HCT116 (cell line): ENCODE measurements at regions not wholly inside any gene's neighbourhood (a gene's known extent, or its start where the extent isn't known, plus 50 kb on each side); places are given as distances from the start of the nearest gene placed in this dataset.

Experiments
- ATAC-seq: fragments of 200-7000 bp; cut with Tn5 transposase; 2 replicates; pipeline ENCODE4 v1.9.1; 2020; ENCODE audit warnings: mild to moderate bottlenecking, moderate library complexity
- BruUV-seq: library from RNA; stranded (reverse); fragments of 400-500 nt; replicated peaks from 2 replicates; lab custom pipeline; 2021; lab: Mats Ljungman, UMichigan
- CTCF ChIA-PET: fragments of 300-600 bp; sonication (Branson Sonifier 250); formaldehyde crosslinking; loops from one replicate; lab custom pipeline; 2021; ENCODE audit warnings: antibody characterized with exemption; lab: Charles Lee
- POLR2A ChIA-PET: fragments of 300-600, 350-600 bp; sonication (Branson Sonifier 250); formaldehyde crosslinking; loops from one replicate; lab custom pipeline; 2021; ENCODE audit warnings: antibody characterized with exemption; lab: Charles Lee
- RAD21 ChIA-PET, 2 experiments: fragments of 300-600 bp; sonication (Branson Sonifier 250); formaldehyde crosslinking; loops; one replicate each; lab custom pipeline; 2023; ENCODE audit warnings: low total read pairs in 2 of 2; ENCODE audit not compliant: uncharacterized antibody in 2 of 2, unreplicated experiment in 2 of 2, low non-redundant PET in 1 of 2; lab: Charles Lee
- DNase-seq: peaks from one replicate; pipeline ENCODE4 v3.0.0-alpha.2; 2010; ENCODE audit warnings: low read depth, low spot score
- H2AFZ ChIP-seq: fragments of 200-600 bp; shearing (Covaris generic), sonication (generic); 2 replicates; pipeline ENCODE4 v1.6.1; 2017; ENCODE audit warnings: low read depth, mixed run types, mixed read lengths, antibody characterized with exemption, low read length; ENCODE audit not compliant: poor library complexity, severe bottlenecking
- H3K27ac ChIP-seq: 2 replicates; pipeline ENCODE4 v1.5.1; 2012; ENCODE audit warnings: low read depth, low read length
- H3K27me3 ChIP-seq: fragments of 200-600 bp; sonication (generic); 2 replicates; pipeline ENCODE4 v1.6.1; 2016; ENCODE audit warnings: mixed run types, low read length, mixed read lengths; ENCODE audit not compliant: insufficient read depth
- H3K36me3 ChIP-seq, 2 experiments: fragments of 200-500 bp in 1 of 2; fragments of 200-600 bp in 1 of 2; sonication (Bioruptor generic) in 1 of 2; sonication (generic) in 1 of 2; 2 replicates each; pipeline versions ENCODE4 v1.5.1 to v1.6.1; 2014 to 2016; ENCODE audit warnings: low read length in 2 of 2, inconsistent platforms in 1 of 2, mixed read lengths in 1 of 2, mixed run types in 1 of 2; ENCODE audit not compliant: insufficient read depth in 2 of 2, control insufficient read depth in 1 of 2
- H3K4me1 ChIP-seq, 2 experiments: fragments of 200-600 bp in 1 of 2; sonication (generic) in 1 of 2; 2 replicates each; pipeline versions ENCODE4 v1.5.1 to v1.6.1; 2012 to 2017; ENCODE audit warnings: low read length in 2 of 2, inconsistent platforms in 1 of 2, mild to moderate bottlenecking in 1 of 2, mixed read lengths in 1 of 2, mixed run types in 1 of 2, moderate library complexity in 1 of 2; ENCODE audit not compliant: insufficient read depth in 2 of 2, control insufficient read depth in 1 of 2
- H3K4me2 ChIP-seq: fragments of 200-600 bp; sonication (generic); 2 replicates; pipeline ENCODE4 v1.6.1; 2017; ENCODE audit warnings: mixed run types, low read length, mixed read lengths
- H3K4me3 ChIP-seq, 2 experiments: fragments of 200-600 bp in 1 of 2; sonication (generic) in 1 of 2; replicated peaks in 1 of 2; 2 replicates each; pipeline ENCODE4 v1.5.1; 2011 to 2016; ENCODE audit warnings: low read length in 2 of 2, control low read depth in 1 of 2, low read depth in 1 of 2, mild to moderate bottlenecking in 1 of 2, mixed read lengths in 1 of 2, mixed run types in 1 of 2
- H3K79me2 ChIP-seq: fragments of 200-600 bp; sonication (generic); 2 replicates; pipeline ENCODE4 v1.6.1; 2017; ENCODE audit warnings: mild to moderate bottlenecking, mixed run types, low read length, moderate library complexity, mixed read lengths; ENCODE audit not compliant: insufficient read depth
- H3K9ac ChIP-seq: fragments of 200-600 bp; sonication (generic); 2 replicates; pipeline ENCODE4 v1.6.1; 2016; ENCODE audit warnings: low read length, mixed read lengths
- H3K9me2 ChIP-seq: fragments of 200-600 bp; sonication (generic), shearing (Covaris generic); 2 replicates; pipeline ENCODE4 v1.6.1; 2017; ENCODE audit warnings: mixed run types, mild to moderate bottlenecking, moderate library complexity; ENCODE audit not compliant: insufficient read depth
- H3K9me3 ChIP-seq, 2 experiments: fragments of 200-500 bp in 1 of 2; fragments of 200-600 bp in 1 of 2; sonication (Bioruptor generic) in 1 of 2; sonication (generic) in 1 of 2; 2 replicates each; pipeline ENCODE4 v1.6.1; 2014 to 2017; ENCODE audit warnings: low read length in 2 of 2, mixed read lengths in 2 of 2, inconsistent platforms in 1 of 2, low read depth in 1 of 2, mild to moderate bottlenecking in 1 of 2, mixed run types in 1 of 2, moderate library complexity in 1 of 2; ENCODE audit not compliant: control insufficient read depth in 1 of 2, insufficient read depth in 1 of 2
- H4K20me1 ChIP-seq: fragments of 200-600 bp; sonication (generic), shearing (Covaris generic); 2 replicates; pipeline ENCODE4 v1.6.1; 2017; ENCODE audit warnings: mixed run types, mild to moderate bottlenecking, moderate library complexity; ENCODE audit not compliant: insufficient read depth
- CBX3 ChIP-seq: IDR thresholded peaks from 2 replicates; pipeline ENCODE4 v1.6.1; 2012; ENCODE audit warnings: low read depth
- CEBPB ChIP-seq: IDR thresholded peaks from 2 replicates; pipeline ENCODE4 v1.6.1; 2012; ENCODE audit warnings: low read depth
- EGR1 ChIP-seq: IDR thresholded peaks from 2 replicates; pipeline ENCODE4 v1.6.1; 2012; ENCODE audit warnings: low read depth
- EZH2 ChIP-seq: fragments of 200-600 bp; sonication (generic); IDR thresholded peaks from 2 replicates; pipeline ENCODE4 v1.6.1; 2017; ENCODE audit warnings: antibody characterized with exemption, mixed run types
- EZH2phosphoT487 ChIP-seq: fragments of 200-600 bp; IDR thresholded peaks from 2 replicates; pipeline ENCODE4 v1.6.1; 2018; ENCODE audit warnings: antibody characterized with exemption, borderline replicate concordance
- FOSL1 ChIP-seq: IDR thresholded peaks from 2 replicates; pipeline ENCODE4 v1.6.1; 2012; ENCODE audit warnings: low read depth
- JUND ChIP-seq: IDR thresholded peaks from 2 replicates; pipeline ENCODE4 v1.6.1; 2012
- POLR2A ChIP-seq: IDR thresholded peaks from 2 replicates; pipeline ENCODE4 v1.7.0; 2011; ENCODE audit warnings: borderline replicate concordance; ENCODE audit not compliant: insufficient read depth, insufficient read length; ENCODE audit errors: extremely low read depth
- RAD21 ChIP-seq: IDR thresholded peaks from 2 replicates; pipeline ENCODE4 v1.6.1; 2012; ENCODE audit warnings: low read depth, mild to moderate bottlenecking
- SIN3A ChIP-seq: IDR thresholded peaks from 2 replicates; pipeline ENCODE4 v1.6.1; 2012; ENCODE audit warnings: low read depth
- ZFX ChIP-seq: fragments of 450-650 bp; IDR thresholded peaks from 2 replicates; pipeline ENCODE4 v1.6.1; 2017
- ZNF274 ChIP-seq: fragments of 200-500 bp; sonication (Bioruptor generic); IDR thresholded peaks from 2 replicates; pipeline ENCODE4 v1.6.1; 2014; ENCODE audit warnings: mild to moderate bottlenecking, low read depth, low read length, inconsistent platforms
- intact Hi-C: fragments of 100-400 bp; cut with micrococcal nuclease; formaldehyde crosslinking; loops from 2 replicates; pipeline ENCODE4 v1.10.0; 2022
- TF ChIP-seq, protein P1 (sequence below), 3 experiments: fragments of 200-600 bp in 1 of 3; sonication (generic) in 1 of 3; IDR thresholded peaks in 2 of 3; conservative IDR thresholded peaks in 1 of 3; 2 replicates each; pipeline ENCODE4 v1.5.1; 2012 to 2017; ENCODE audit warnings: low read depth in 2 of 3, low read length in 2 of 3, antibody characterized with exemption in 1 of 3, borderline replicate concordance in 1 of 3, control low read depth in 1 of 3, mild to moderate bottlenecking in 1 of 3, mixed read lengths in 1 of 3, mixed run types in 1 of 3, moderate library complexity in 1 of 3; ENCODE audit not compliant: insufficient read depth in 1 of 3
- TF ChIP-seq, protein P2 (sequence below): IDR thresholded peaks from 2 replicates; pipeline ENCODE4 v1.6.1; 2011; ENCODE audit warnings: mild to moderate bottlenecking, low read length, moderate library complexity; ENCODE audit not compliant: insufficient replicate concordance; ENCODE audit errors: extremely low read depth

- POLR2A ChIA-PET: no interaction called here
- H2AFZ ChIP-seq: no peak overlapping the region
- RAD21 ChIA-PET: no interaction called here
- H3K9me2 ChIP-seq: no peaks in the 10 kb centered on the region
- no TSS peak for BruUV-seq
- DNase-seq (no peak), ATAC-seq (peak; percentile 42; the same call in 1 of the 2 replicates)
- TF ChIP-seq SIN3A: no peak
- TF ChIP-seq ZNF274: no peak
- TF ChIP-seq CEBPB: no peak
- no peak for TF ChIP-seq CBX3
- no peak for TF ChIP-seq EZH2
- TF ChIP-seq ZFX: no peak
- no peak for TF ChIP-seq RAD21
- no peak for TF ChIP-seq POLR2A
- no peak for TF ChIP-seq FOSL1
- TF ChIP-seq EGR1: no peak
- H3K4me2 ChIP-seq: no peak overlapping the region
- no peaks in the 10 kb centered on the region for H3K79me2 ChIP-seq
- H3K9ac ChIP-seq: no peak overlapping the region
- H3K4me1 ChIP-seq: peaks cover 0 to 6% of the 10 kb centered on the region in 2 experiments; a peak in 1 of 4 replicates
- no peak overlapping the region for H3K4me3 ChIP-seq
- no peak overlapping the region for H3K27ac ChIP-seq
- peaks cover 15% of the 10 kb centered on the region for H3K27me3 ChIP-seq
- H4K20me1 ChIP-seq: no peaks in the 10 kb centered on the region
- H3K36me3 ChIP-seq: no peaks in the 10 kb centered on the region
- no peaks in the 10 kb centered on the region for H3K9me3 ChIP-seq
- intact Hi-C loops: no loop called here
- CTCF ChIA-PET: no interaction called here
These were observed 87.0 kb upstream of the GALNT2 start for GRCh38 chr1:229980009-229980408.

DNA sequence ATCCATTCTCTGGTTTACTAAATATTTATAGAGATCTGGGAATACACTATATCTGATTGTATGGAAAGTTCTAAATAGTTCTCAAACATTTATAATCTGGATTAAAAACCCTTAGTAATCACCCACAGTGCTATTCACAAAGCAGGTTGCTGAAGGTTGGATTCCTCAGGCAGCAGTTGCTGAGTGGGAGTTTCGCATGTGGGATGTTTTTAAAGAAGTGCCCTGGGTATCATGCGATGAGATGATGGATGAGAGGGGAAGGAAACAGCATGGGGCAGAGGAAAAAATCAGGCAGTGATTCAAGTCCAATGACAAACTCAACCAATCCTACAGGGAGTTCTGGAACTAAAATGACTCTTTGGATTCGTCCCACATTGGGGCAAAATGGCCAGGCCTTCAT, 85.3 kb upstream of the GALNT2 start:
- no peak overlapping the region for H3K9ac ChIP-seq
- peaks cover 15% of the 10 kb centered on the region for H3K27me3 ChIP-seq
- no peaks in the 10 kb centered on the region for H3K9me3 ChIP-seq
- TF ChIP-seq EZH2phosphoT487 (no peak), JUND (no peak), POLR2A (no peak)
- TF ChIP-seq, protein P1, sequence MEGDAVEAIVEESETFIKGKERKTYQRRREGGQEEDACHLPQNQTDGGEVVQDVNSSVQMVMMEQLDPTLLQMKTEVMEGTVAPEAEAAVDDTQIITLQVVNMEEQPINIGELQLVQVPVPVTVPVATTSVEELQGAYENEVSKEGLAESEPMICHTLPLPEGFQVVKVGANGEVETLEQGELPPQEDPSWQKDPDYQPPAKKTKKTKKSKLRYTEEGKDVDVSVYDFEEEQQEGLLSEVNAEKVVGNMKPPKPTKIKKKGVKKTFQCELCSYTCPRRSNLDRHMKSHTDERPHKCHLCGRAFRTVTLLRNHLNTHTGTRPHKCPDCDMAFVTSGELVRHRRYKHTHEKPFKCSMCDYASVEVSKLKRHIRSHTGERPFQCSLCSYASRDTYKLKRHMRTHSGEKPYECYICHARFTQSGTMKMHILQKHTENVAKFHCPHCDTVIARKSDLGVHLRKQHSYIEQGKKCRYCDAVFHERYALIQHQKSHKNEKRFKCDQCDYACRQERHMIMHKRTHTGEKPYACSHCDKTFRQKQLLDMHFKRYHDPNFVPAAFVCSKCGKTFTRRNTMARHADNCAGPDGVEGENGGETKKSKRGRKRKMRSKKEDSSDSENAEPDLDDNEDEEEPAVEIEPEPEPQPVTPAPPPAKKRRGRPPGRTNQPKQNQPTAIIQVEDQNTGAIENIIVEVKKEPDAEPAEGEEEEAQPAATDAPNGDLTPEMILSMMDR (IDR thresholded peaks at IDR 0.05 in 2 of 3, conservative IDR thresholded peaks at IDR 0.05 in 1 of 3; ENCODE audit: borderline replicate concordance in 1 of 3, insufficient read depth in 1 of 3, low read depth in 2 of 3, low read length in 2 of 3): no peak
- TF ChIP-seq, protein P2, sequence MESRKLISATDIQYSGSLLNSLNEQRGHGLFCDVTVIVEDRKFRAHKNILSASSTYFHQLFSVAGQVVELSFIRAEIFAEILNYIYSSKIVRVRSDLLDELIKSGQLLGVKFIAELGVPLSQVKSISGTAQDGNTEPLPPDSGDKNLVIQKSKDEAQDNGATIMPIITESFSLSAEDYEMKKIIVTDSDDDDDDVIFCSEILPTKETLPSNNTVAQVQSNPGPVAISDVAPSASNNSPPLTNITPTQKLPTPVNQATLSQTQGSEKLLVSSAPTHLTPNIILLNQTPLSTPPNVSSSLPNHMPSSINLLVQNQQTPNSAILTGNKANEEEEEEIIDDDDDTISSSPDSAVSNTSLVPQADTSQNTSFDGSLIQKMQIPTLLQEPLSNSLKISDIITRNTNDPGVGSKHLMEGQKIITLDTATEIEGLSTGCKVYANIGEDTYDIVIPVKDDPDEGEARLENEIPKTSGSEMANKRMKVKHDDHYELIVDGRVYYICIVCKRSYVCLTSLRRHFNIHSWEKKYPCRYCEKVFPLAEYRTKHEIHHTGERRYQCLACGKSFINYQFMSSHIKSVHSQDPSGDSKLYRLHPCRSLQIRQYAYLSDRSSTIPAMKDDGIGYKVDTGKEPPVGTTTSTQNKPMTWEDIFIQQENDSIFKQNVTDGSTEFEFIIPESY: no peak
- ChIA-PET POLR2A (no interaction called here), RAD21 (no interaction called here), CTCF (no interaction called here)
- H3K27ac ChIP-seq: no peak overlapping the region
- no peak for ATAC-seq
- no peaks in the 10 kb centered on the region for H3K9me2 ChIP-seq
- H3K4me3 ChIP-seq: no peak overlapping the region
- no peak for DNase-seq
- H3K36me3 ChIP-seq: no peaks in the 10 kb centered on the region
- peaks cover 0 to 6% of the 10 kb centered on the region in 2 experiments; a peak in 1 of 4 replicates for H3K4me1 ChIP-seq
- no peaks in the 10 kb centered on the region for H4K20me1 ChIP-seq
- H3K79me2 ChIP-seq: no peaks in the 10 kb centered on the region
- no peak overlapping the region for H3K4me2 ChIP-seq
- intact Hi-C loops: no loop called here
- BruUV-seq: no TSS peak
- H2AFZ ChIP-seq: no peak overlapping the region
